Epithelial cell of proximal tubule (primary cell): ENCODE measurements at regions not wholly inside any gene's neighbourhood (a gene's known extent, or its start where the extent isn't known, plus 50 kb on each side); places are given as distances from the start of the nearest gene placed in this dataset.

ENCODE experiments used
- DNase-seq: peaks from one replicate; pipeline ENCODE4 v3.0.0-alpha.2; 2011; ENCODE audit warnings: low read depth
- H3K4me3 ChIP-seq: 2 replicates; pipeline ENCODE4 v1.5.1; 2011; ENCODE audit warnings: low read depth, mild to moderate bottlenecking, low read length
- CTCF ChIP-seq: conservative IDR thresholded peaks from 2 replicates; pipeline ENCODE4 v1.5.1; 2012; ENCODE audit warnings: low read depth, mild to moderate bottlenecking, low read length

GRCh38 chr5:61650661-61651060 is 318.6 kb downstream of the ZSWIM6 start:
- no peak for DNase-seq
- TF ChIP-seq CTCF, result no peak
- H3K4me3 ChIP-seq, result no peak overlapping the region

- TF ChIP-seq CTCF, result no peak
- no peak overlapping the region for H3K4me3 ChIP-seq
- no peak for DNase-seq
Measured at GRCh38 chr5:61651195-61651594, 319.1 kb downstream of the ZSWIM6 start.

DNA sequence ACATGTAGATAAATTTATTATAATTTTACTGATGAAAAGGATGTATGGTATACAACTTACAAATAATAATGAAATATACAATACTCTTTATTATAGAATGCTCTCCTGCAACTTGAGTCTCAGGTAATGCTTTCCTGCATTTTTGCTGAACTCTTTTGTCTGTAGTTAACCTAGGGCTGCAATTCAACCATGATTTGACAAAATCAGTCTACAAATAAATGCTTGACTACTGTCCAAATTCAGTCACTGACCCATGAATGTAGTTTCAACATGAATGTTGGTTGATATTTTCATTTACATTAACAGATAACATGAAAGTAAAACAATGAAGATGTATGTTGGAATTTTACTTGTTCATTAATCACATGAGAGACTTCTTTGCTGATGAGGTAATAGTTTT is 320.9 kb downstream of the ZSWIM6 start:
- no peak for DNase-seq
- no peak overlapping the region for H3K4me3 ChIP-seq
- TF ChIP-seq CTCF, result no peak

DNA sequence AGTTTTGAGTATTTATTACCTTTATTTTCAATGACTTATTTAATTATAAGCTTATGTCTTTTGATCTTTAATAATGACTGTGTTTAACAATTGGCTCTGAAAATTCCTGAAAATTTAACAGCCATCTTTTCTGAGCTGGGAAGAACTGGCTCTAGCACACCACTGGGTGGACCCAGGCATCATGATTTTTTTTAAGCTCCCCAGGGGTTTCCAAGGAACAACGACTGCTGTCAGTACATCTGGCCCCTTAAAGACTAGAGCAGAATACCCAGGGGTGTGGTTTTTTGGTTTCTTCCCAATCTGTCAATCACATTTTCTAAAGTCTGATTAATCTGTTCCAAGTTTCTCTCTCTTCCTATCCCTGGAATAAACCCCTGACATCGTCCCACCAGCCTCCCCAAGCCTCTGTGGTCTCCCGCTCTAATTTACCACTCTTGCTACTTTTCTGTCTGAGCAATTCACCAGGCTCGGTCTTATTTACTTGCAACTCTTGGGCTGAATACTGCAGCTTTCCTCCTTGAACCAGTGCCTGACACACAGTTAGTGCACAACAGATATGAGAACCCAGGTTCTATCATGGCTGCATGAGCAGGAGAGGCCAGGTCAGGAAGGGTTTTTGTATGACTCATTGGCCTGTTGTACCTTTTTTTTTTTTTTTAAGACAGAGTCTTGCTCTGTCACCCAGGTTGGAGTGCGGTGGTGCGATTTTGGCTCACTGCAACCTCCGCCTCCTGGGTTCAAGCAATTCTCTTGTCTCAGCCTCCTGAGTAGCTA is 321.9 kb downstream of the ZSWIM6 start:
- DNase-seq, result no peak
- no peak for TF ChIP-seq CTCF
- no peak overlapping the region for H3K4me3 ChIP-seq

GRCh38 chr5:61654876-61655275 is 322.8 kb downstream of the ZSWIM6 start:
- TF ChIP-seq CTCF, result no peak
- no peak overlapping the region for H3K4me3 ChIP-seq
- DNase-seq, result no peak

DNA sequence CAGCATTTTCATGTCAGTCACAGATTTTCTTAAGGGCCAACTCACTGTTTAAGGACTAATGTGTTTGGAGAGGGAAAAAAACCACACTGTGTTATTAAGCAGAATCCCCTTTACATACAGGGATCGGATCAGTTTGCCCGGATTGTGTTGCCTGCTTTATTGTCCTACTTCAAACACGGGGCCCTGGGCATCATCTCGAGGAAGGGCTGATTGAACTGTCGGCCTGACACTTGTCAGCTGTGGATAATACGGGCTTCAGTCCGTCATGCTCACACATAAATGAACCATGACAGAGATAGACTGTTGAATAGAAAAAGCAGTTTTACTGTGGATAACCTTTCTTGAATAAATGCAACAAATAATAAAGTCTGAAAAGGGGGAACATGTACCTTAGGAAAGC is 325.0 kb downstream of the ZSWIM6 start:
- TF ChIP-seq CTCF, result no peak
- H3K4me3 ChIP-seq, result no peak overlapping the region
- no peak for DNase-seq

- DNase-seq, result no peak
- H3K4me3 ChIP-seq, result no peak overlapping the region
- TF ChIP-seq CTCF, result no peak
Measured at GRCh38 chr5:61657686-61658085, 325.6 kb downstream of the ZSWIM6 start.
